NCI-H146 treated with DMSO at 0.1 percent for 48 hours (cell line): ENCODE measurements at regions not wholly inside any gene's neighbourhood (a gene's known extent, or its start where the extent isn't known, plus 50 kb on each side); places are given as distances from the start of the nearest gene placed in this dataset.

Experiments
- DNase-seq: peaks from one replicate; lab custom pipeline; 2025; ENCODE audit not compliant: unreplicated experiment; lab: John Stamatoyannopoulos, UW

DNA sequence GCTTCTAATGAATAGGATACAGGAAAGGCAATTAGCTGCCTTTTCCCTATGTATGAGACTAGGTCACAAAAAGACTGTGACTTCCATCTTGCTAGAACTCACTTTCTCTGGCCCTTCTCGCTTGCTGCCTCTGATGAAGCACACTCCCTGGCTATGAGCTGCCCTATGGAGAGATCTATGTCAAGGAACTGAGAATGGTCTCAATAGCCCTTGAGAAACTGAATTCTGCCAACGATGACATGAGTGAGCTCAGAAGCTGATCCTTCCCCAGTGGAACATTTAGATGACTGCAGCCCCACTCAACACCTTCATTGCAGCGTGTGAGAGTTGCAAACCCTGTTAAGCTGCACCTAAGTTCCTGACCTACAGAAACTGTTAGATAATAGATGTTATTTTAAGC lies 309.8 kb downstream of the COG6 start:
- no peak for DNase-seq

DNA sequence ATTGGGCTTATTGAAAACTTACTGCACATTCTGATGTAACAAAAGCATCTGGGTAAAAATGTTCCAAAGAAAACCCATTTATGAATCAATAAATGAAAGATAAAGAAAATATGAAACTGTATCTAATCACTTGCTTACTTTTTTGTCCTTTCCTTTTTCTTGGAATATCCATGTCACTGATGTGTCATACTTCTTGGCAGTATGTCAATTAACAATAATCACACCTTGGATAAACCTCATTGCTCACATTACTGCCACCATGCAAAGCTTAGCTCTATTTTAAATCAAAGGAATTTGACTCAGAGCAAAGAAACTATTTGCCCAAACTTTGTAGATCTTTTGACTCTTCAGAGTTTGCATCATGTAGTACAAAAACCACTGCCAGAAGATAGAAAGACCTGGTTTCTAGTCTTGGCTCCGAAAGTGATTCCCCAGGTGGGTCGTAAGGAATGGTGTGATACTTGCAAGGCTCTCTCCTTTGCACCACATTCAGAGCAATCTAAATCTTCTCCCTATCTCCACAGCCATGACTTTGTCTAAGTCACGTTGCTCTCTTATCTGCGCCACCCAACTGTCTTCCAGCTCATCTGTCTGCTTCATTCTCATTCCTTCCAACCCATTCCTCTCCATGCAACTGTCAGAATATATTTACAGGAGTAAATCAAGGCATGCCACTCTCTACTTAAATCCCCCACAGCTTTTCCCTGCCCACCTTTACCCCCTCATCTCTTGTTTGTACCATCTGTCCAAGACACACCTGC lies 311.9 kb downstream of the COG6 start:
- no peak for DNase-seq

DNA sequence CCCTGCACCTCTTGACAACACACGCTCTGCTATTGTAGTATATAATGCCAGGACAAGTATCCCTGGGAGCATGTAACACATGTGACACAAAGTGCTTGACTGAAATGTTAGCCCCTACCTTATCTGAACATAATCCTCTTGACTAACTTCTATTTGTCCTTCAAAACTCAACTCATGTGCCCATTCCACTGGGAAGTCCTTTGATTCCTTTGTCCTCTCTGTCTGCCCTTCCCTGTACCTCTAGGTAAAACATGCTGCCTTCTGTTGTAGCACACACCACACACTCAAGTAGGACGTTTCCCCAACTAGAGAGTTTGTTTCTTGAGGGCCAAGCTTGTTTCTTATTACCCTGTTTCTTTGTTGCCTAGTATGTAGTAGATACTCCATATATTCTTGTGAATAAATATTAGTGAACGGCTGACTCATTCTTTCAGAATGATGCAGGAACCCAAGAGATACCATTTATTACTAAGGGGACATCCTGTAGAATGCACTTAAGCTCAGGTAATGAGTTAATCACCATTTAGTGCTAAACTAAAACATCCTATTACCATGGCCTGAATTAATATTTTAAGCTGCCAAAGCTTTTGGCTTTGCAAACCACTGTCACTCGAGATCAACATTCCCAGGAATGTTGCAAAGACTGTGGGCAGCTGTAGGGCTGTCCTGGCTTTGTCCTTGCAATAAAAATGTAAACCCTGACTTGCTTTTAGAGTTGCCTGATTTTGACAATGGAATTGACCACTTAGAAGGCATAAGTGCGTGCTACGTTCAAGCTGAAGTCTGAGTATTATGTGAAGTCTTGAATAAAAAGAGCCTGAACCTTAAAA lies 313.4 kb downstream of the COG6 start:
- no peak for DNase-seq

DNA sequence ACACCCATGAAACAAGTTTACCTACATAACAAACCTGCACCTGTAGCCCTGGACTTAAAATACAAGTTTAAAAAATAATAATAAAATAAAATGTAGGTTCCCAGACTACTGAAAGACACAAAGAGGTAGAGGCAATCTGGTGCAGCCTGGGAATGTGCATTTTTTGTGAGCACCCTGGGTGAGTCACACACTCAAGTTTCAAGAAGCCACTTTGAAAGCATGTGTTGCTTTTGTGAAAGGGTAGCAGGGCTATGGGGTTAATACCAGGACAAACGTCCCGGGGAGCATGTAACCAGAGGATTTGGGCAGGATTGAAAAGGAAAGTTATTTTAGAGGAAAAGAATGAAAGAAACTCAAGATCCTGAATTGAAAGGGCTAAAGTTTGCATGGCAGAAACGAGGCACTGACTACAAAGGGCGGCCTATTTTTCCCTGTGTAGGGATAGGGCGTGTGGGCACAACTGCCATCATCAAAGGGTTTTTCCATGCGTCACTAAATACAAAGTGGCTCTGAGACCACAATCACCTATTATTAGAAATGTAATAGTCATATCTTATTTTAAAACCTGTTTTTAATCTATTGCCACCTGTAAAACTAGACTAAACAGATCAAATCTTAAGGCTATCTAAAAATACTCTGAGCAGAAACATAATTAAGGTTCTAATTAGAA lies 314.9 kb downstream of the COG6 start:
- DNase-seq = no peak

DNA sequence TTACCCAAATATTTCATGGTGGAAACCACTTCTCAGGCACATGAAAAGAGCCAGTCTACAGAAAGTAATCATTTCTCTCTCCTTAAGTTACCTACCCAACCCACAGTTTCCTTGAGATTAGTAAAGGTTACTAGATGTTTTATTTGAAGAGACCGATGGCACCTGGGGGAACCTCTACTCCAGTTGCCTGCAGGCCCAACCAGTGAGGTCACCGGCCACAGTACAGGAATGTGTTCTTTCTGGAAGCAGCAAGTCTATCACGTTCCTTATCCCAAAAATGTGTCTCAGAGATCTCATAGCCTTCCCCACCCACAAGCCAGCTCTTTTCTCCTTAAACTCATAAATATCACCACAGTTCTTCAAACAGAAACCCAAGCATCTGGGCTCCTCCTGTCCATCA lies 316.1 kb downstream of the COG6 start:
- no peak for DNase-seq

DNA sequence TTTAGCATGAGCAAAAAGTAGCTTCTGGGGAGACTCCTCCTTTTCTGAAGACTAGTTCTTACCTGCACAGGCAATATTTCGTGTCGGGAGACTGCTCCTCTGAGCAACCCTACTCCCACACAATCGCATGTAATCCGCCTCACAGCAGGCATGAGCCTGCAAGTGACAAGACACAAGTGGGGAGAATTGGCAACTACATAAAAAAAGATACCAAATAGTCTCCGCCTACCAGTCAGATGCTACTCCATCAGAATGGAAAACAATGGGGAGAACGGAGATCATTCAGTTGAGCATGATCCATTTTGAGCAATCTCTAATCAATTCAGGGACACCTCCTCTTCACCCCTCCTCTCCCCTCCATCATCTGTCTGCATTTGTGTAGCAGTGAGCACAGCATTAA lies 321.0 kb downstream of the COG6 start:
- DNase-seq = no peak

DNA sequence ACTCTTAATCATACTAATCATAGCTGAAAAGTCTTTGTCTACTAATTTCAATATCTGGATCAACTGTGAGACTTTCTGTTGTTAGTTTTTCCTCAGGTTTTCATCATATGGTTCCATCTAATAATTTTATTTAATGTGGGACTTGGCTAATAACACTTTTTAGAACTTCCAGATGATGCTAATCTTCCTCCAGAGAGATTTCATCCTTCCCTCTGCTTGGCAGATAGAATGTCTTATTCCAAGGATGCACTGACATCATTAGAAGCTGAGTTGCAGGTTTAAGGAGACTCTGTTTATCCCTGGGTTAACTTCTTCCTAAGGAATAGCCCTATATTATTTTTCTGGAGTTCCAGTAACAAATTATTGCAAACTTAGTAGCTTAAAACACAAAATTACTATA lies 325.6 kb downstream of the COG6 start:
- no peak for DNase-seq

DNA sequence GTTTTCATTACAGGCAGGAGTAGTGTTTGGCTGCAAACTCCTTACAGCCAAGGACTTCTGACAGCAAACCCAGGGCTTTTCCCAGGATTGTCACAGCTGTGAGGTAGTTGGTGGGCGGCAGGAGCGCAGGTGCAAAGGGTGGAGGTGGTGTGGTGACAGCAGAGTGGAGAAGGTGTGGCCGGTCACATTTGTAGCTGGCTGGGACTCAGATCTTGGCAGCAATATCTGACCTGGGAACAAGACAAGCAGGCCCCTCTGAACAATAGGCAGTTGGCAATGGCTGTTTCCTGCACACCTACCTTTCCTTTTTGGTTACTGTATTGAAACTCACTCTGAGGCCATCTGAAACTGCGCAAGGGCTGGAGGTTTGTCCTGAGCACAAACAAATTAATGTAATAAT lies 327.3 kb downstream of the COG6 start:
- DNase-seq = no peak

DNA sequence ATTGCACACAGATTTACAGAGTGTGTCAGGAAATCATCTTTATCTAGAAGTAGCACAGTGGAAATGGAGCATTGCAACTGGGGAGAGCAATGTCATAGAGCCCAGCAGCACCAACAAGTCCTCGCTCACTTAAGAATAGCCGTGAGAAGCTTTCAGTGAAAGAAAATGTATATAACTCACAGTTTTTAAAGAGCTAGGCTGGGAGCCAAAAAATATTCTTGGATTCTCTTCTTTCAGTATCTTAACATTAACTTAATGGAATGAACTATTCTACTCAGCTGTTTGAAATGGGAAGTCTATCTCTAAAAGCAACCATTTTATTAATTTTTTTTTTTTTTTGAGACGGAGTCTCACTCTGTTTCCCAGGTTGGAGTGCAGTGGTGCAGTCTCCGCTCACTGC lies 329.6 kb downstream of the COG6 start:
- no peak for DNase-seq

DNA sequence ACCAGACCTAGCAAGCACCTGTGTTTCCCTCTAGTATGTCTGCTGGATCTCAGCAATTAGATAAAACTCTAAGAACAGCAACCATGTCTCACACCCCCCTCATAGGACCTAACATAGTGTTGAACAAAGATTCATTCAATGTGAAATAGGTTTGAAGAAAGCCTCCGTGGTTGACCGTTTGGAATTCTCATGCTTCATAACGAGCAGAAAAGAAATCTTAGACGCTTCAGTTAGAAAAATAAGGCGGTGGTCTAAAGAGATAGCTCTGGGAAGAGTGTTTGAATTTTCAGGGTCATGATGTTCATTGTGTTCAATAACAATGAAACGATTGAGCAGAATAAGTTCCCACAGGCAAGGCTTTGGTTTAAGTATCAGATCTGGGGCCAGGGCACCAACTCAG lies 332.9 kb downstream of the COG6 start:
- DNase-seq = no peak

DNA sequence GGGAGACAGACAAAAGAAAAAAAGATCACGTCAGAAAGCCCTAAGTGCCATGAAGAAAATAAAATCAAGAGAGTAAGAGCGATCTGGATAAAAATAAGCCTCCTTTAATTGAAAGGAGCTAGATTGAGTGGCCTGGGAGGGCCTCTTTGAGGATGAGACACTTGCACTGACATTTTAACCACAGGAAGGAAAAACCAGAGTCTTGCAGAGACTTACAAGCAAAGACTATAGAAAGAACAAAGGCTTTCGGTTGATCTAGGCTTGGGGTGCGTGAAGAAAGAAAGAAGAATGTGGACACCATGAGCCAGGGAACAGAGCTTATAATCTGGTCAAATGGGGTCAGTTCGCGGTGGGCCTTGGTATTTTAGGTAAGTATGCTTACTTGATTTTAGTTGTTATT lies 342.7 kb downstream of the COG6 start:
- DNase-seq = no peak

DNA sequence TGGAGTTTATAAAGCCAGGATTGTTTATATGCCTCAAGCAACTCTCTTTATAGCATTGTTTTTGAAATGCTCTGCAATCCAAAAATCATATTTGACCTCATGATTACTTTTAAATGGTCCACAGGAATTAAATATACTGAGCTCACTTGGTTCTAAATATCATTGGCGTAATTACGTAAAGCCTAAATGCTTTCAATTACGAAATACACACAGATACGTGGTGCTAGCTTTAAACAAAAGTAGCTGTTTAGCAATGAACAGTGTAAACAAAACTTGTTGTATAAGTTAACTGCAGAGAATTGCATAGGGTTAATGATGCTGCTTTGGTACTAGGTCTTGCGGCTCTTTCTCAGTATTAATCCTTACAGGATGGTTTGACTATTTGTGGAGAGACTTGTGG lies 346.6 kb downstream of the COG6 start:
- DNase-seq = no peak

DNA sequence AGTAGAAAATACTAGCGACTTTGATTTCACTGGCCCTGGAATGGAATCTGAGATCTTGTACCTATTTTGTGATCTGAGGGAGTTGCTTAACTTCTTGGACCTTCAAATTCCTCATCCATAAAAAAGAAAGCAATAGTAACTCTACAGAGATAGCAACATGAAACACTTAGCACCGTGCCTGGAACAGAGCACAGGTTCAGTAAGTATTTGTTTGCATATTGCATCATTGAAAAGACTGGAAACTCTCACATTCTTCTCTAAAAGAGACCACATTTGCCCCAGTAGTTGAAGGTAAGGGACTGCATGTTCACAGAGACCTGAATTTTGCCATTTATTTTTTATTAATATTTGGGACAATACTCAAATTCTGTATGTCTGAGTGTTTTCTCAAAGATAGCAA lies 358.1 kb downstream of the COG6 start:
- DNase-seq = no peak

DNA sequence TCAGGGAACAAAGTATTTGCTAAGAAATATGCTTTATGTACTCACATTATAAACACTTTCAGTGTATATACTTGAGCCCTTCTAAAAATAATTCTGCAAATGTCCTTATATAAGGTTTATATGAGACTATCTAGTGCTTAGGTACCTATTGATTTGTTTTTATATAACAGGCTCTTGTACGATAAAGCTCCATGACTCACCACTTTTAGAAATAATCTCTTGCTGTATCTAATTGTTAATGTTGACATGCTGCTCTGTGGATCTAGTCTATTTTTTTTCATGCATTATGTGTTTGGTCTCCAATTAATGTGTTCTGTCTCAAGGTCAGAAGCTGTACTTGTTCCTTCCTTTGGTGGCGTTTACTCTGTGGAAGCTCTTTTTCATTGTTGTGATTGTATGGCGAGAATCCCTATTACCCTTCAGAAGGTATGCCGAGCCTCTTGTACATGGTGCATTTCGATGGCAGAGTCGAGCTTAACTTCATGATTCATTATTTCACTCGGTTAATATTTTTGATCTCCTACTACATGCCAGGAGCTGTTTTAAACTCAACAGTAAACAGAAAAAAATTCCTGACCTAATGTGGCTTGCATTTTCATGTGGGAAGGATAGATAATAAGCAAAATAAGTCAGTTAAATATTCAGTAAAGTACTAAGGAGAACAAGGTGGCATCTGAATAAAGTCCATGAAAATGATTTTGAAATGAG lies 361.6 kb downstream of the COG6 start:
- DNase-seq = no peak

DNA sequence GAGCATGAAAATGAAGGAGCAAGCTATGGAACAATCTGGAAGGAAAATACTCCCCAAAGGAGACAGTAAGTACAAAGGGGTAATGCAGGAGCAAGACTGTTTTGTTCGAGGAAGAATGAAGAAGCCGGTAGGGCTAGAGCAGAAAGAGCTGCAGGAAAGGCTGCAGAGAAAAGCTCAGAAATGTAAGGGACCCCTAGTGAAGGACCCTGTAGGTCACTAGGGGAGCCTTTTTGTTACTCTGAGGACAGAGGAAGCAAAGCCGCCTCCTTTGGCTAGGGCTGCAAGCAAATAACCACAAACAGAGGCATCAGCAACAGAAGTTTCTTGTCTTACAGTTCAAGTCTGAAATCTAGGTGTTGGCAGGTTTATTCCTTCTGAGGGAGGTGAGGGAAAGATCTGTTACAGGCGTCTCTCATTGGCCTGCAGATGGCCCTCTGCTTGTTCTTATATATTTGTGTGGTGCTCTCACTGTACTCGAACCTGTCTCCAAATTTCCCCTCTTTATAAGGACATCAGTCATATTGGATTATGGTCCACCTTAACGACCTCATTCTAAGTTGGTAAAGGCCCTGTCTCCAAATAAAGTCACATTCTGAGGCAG lies 362.3 kb downstream of the COG6 start:
- no peak for DNase-seq

DNA sequence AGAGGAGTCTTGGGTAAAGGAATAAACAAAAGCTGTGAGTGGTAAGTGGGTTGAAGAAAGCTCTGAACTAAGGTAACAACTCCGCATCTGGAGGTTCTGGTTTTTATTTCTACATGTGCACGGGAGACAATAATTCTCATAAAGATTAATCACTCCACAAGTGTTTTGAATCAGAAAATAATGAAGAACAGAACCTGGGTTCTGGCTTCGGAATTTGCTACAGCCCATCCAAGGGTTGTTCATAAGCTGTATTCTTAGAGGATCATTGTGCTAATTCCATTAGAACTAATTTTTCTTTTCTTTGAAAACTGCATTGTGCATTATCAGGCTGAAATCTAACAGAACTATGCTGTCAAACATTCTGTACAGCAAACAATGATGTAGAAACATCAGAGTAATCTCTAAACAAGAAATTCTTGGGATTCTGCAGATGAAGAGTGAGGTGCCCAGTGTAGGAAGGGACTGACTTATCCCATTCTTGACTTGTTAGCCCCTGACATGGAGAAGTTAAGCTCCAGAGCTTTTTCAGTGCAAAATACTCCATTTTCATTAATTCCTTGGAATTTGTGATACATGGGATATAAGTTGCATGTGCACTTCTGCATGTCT lies 368.2 kb downstream of the COG6 start:
- DNase-seq = no peak

DNA sequence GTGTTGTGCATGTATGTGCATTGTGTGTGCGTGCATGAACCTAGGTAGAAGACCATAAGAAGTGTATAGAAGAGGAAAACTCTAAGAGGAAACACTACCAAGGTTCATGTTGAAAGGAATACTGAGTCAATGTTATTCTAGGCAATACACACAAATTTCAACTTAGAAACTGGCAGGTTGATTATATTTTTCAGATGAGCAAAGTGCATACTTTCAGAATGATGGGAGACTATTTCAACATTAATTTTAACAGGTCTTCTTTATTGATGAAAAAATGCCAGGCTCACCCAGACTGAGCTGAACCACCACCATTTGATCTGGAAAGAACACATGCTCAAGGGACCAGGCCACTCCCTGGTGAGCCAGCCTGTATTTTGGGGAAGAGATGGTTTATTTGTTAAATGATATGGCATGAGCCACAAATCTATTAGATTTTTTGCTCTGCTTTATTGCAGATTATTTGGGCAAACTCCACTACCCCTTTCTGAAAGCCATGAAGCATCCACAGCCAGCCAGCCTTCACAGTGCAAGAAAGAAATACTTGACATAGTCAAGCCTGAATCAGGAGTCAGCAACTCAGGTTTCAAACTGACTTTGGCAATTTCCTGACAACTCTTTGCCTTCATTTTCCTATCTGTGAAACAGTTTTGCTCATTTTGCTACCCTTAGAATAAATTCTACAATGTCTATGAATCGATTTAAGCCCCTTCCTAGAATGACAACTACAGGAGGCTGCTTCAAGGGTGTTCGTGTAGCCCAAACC lies 368.9 kb downstream of the COG6 start:
- DNase-seq = no peak

DNA sequence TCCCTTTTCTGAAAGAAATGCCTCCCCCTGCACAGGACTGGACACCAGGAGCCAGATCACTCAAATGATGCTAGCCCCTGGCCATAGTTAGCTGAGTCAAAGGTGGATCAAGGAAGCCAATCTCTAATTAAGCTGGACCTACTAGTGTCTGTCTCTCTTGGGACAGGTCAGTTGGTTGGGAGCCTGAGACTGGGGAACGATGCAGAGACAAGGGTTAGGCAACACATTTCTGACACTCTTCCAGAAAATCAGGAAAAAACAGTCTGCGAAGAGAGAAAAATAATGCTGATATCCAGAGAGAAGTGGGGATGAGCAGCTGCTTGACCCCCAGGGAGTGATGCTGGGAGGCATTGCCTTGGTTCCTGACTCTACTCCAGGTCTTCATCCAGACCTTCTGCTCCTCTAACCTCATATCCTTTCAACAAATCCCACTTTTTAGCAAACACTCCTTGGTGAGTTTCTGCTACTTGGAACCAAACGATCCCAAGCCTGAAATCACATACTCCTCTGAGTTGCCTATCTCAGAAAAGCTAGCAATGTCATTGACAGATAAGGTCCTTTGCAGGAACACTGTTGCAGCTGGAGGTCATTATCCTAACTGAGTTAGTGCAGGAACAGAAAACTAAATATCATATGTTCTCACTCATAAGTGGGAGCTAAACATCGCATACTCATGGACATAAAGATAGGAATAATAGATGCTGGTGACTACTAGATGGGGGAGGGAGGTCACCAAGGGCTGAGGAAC lies 369.7 kb downstream of the COG6 start:
- no peak for DNase-seq

DNA sequence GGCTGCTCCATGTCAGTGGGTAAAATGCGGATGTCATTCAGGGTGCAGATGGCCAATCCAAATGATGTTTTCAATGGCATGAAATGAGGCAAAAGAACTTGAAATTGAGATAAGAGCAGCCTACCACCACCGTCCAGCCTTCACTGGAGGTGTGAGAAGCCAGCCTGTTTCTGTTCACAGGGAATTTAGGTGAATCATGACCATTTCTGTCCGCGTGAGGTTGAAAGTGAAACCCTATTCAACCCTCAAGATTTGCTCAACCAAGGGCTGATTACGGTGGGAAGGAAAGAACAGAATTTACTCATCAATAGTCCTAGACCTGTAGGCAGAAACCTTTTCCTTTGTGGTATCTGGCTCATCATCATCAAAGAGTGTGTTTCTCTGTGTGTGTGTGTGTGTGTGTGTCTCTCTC lies 370.7 kb downstream of the COG6 start:
- DNase-seq = no peak
